ENCODE measurements at regions not wholly inside any gene's neighbourhood (a gene's known extent, or its start where the extent isn't known, plus 50 kb on each side); places are given as distances from the start of the nearest gene placed in this dataset.

DNA sequence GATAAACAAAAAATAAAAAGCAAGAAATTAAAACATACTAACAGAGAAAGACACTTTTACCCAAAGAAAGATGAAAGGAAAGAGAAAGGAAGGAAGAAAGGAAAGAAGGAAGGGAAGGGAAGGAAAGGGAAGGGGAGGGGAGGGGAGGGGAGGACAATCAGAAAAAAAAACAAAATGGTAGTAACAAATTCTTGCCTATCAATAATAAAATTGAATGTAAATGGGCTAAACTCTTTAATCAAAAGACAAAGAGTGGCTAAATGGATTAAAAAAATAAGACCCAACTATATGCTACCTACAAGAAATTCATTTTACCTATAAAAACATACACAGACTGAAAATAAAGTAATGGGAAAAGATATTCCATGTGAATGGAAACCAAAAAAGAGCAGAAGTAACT is 372.9 kb upstream of the NFIA start:
- TF ChIP-seq, protein P1, sequence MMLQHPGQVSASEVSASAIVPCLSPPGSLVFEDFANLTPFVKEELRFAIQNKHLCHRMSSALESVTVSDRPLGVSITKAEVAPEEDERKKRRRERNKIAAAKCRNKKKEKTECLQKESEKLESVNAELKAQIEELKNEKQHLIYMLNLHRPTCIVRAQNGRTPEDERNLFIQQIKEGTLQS (IDR thresholded peaks at IDR 0.05): no peak
- TF ChIP-seq RAD21 (IDR thresholded peaks at IDR 0.05; ENCODE audit: low read depth) (no peak), POLR2A (IDR thresholded peaks at IDR 0.05; ENCODE audit: borderline replicate concordance, extremely low read depth, insufficient read depth, insufficient read length) (no peak), YY1 (IDR thresholded peaks at IDR 0.05; ENCODE audit: extremely low read depth, insufficient replicate concordance, low read depth, low read length) (no peak), SP1 (IDR thresholded peaks at IDR 0.05; ENCODE audit: low read depth) (no peak), EZH2phosphoT487 (IDR thresholded peaks at IDR 0.05; ENCODE audit: borderline replicate concordance) (no peak), POLR2AphosphoS5 (IDR thresholded peaks at IDR 0.05; ENCODE audit: low read depth, low read length) (no peak), FOSL1 (IDR thresholded peaks at IDR 0.05; ENCODE audit: low read depth) (no peak), ZFX (IDR thresholded peaks at IDR 0.05) (no peak)
- TF ChIP-seq, protein P2, sequence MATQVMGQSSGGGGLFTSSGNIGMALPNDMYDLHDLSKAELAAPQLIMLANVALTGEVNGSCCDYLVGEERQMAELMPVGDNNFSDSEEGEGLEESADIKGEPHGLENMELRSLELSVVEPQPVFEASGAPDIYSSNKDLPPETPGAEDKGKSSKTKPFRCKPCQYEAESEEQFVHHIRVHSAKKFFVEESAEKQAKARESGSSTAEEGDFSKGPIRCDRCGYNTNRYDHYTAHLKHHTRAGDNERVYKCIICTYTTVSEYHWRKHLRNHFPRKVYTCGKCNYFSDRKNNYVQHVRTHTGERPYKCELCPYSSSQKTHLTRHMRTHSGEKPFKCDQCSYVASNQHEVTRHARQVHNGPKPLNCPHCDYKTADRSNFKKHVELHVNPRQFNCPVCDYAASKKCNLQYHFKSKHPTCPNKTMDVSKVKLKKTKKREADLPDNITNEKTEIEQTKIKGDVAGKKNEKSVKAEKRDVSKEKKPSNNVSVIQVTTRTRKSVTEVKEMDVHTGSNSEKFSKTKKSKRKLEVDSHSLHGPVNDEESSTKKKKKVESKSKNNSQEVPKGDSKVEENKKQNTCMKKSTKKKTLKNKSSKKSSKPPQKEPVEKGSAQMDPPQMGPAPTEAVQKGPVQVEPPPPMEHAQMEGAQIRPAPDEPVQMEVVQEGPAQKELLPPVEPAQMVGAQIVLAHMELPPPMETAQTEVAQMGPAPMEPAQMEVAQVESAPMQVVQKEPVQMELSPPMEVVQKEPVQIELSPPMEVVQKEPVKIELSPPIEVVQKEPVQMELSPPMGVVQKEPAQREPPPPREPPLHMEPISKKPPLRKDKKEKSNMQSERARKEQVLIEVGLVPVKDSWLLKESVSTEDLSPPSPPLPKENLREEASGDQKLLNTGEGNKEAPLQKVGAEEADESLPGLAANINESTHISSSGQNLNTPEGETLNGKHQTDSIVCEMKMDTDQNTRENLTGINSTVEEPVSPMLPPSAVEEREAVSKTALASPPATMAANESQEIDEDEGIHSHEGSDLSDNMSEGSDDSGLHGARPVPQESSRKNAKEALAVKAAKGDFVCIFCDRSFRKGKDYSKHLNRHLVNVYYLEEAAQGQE (IDR thresholded peaks at IDR 0.05; ENCODE audit: low read depth): no peak

More for the DNA sequence above, 372.9 kb upstream of the NFIA start:
- DNase-seq (ENCODE audit: low read depth, low spot score): no peak
- BruUV-seq (replicated peaks): no TSS peak
- Histone ChIP-seq H3K4me3 (replicated peaks in 1 of 2; ENCODE audit: low read depth in 1 of 2, low read length in 2 of 2) (no peak overlapping the region), H3K27ac (ENCODE audit: low read depth, low read length) (no peak overlapping the region), H2AFZ (ENCODE audit: low read depth, low read length, poor library complexity, severe bottlenecking) (no peak overlapping the region), H3K4me2 (ENCODE audit: low read length) (no peak overlapping the region), H4K20me1 (ENCODE audit: insufficient read depth) (no peaks in the 10 kb centered on the region), H3K27me3 (ENCODE audit: insufficient read depth, low read length) (no peaks in the 10 kb centered on the region; the same call in 1 of the 2 replicates), H3K9ac (ENCODE audit: low read length) (no peak overlapping the region), H3K9me2 (ENCODE audit: insufficient read depth) (no peaks in the 10 kb centered on the region), H3K4me1 (ENCODE audit: control insufficient read depth in 1 of 2, insufficient read depth in 2 of 2, low read length in 2 of 2) (no peaks in the 10 kb centered on the region), H3K9me3 (ENCODE audit: control insufficient read depth in 1 of 2, insufficient read depth in 1 of 2, low read depth in 1 of 2, low read length in 2 of 2) (no peaks in the 10 kb centered on the region), H3K79me2 (ENCODE audit: insufficient read depth, low read length) (no peaks in the 10 kb centered on the region), H3K36me3 (ENCODE audit: control insufficient read depth in 1 of 2, insufficient read depth in 2 of 2, low read length in 2 of 2) (no peaks in the 10 kb centered on the region)
- no peak for ATAC-seq
- ChIA-PET POLR2A (no interaction called here), CTCF (no interaction called here), RAD21 (ENCODE audit: low non-redundant PET in 1 of 2, low total read pairs in 2 of 2, uncharacterized antibody in 2 of 2, unreplicated experiment in 2 of 2) (no interaction called here)
- intact Hi-C loops (cut with micrococcal nuclease): no loop called here

Data from HCT116 (cell line).